B cell (primary cell): ENCODE measurements at regions not wholly inside any gene's neighbourhood (a gene's known extent, or its start where the extent isn't known, plus 50 kb on each side); places are given as distances from the start of the nearest gene placed in this dataset.

Source experiments
- CTCF ChIP-seq: fragments of 200-600 bp; IDR thresholded peaks from one replicate; pipeline ENCODE4 v1.8.0; 2022; ENCODE audit warnings: antibody characterized with exemption, mild to moderate bottlenecking
- EZH2 ChIP-seq: IDR thresholded peaks from 2 replicates; pipeline ENCODE4 v1.6.1; 2012; ENCODE audit warnings: borderline replicate concordance, low read depth, mild to moderate bottlenecking, moderate library complexity, low read length; ENCODE audit not compliant: insufficient read depth, poor library complexity, severe bottlenecking

- TF ChIP-seq CTCF, result no peak
- TF ChIP-seq EZH2, result no peak
Observed at GRCh38 chr6:14889188-14889587, 356.7 kb upstream of the JARID2 start.
